H9 (cell line): ENCODE measurements at regions not wholly inside any gene's neighbourhood (a gene's known extent, or its start where the extent isn't known, plus 50 kb on each side); places are given as distances from the start of the nearest gene placed in this dataset.

Experiments
- DNase-seq: peaks from one replicate; pipeline ENCODE4 v3.0.0-alpha.2; 2017
- H2AFZ ChIP-seq: one replicate; pipeline ENCODE4 v1.6.1; 2013; ENCODE audit warnings: mild to moderate bottlenecking, low read length, control low read depth, moderate library complexity
- H2AK5ac ChIP-seq: 2 replicates; pipeline ENCODE4 v1.6.1; 2013; ENCODE audit warnings: low read length, control low read depth, mixed read lengths; ENCODE audit not compliant: insufficient read length
- H2BK120ac ChIP-seq: one replicate; pipeline ENCODE4 v1.6.1; 2013; ENCODE audit warnings: low read depth, mild to moderate bottlenecking, low read length, control low read depth, inconsistent platforms; ENCODE audit not compliant: poor library complexity, severe bottlenecking
- H2BK12ac ChIP-seq: 2 replicates; pipeline ENCODE4 v1.6.1; 2013; ENCODE audit warnings: low read length, control low read depth, mixed read lengths, low read depth; ENCODE audit not compliant: insufficient read length
- H2BK15ac ChIP-seq: 2 replicates; pipeline ENCODE4 v1.6.1; 2013; ENCODE audit warnings: low read depth, low read length, control low read depth
- H2BK20ac ChIP-seq: one replicate; pipeline ENCODE4 v1.6.1; 2013; ENCODE audit warnings: low read depth, mild to moderate bottlenecking, low read length, control low read depth, inconsistent platforms; ENCODE audit not compliant: poor library complexity, severe bottlenecking
- H2BK5ac ChIP-seq: 2 replicates; pipeline ENCODE4 v1.6.1; 2013; ENCODE audit warnings: low read length, control low read depth, mixed read lengths; ENCODE audit not compliant: insufficient read length
- H3K14ac ChIP-seq: 2 replicates; pipeline ENCODE4 v1.6.1; 2013; ENCODE audit warnings: low read length, control low read depth; ENCODE audit not compliant: insufficient read depth
- H3K18ac ChIP-seq: 2 replicates; pipeline ENCODE4 v1.6.1; 2013; ENCODE audit warnings: low read depth, mild to moderate bottlenecking, mixed read lengths, low read length, control low read depth; ENCODE audit not compliant: insufficient read length
- H3K23ac ChIP-seq: 2 replicates; pipeline ENCODE4 v1.6.1; 2013; ENCODE audit warnings: low read length, control low read depth, mixed read lengths, low read depth; ENCODE audit not compliant: insufficient read length
- H3K23me2 ChIP-seq: 2 replicates; pipeline ENCODE4 v1.6.1; 2013; ENCODE audit warnings: low read depth, mild to moderate bottlenecking, mixed read lengths, low read length, control low read depth; ENCODE audit not compliant: insufficient read length, poor library complexity, severe bottlenecking
- H3K27ac ChIP-seq: 2 replicates; pipeline ENCODE4 v1.5.1; 2013; ENCODE audit warnings: low read length, control low read depth, mixed read lengths, low read depth; ENCODE audit not compliant: insufficient read length
- H3K27me3 ChIP-seq: 2 replicates; pipeline ENCODE4 v1.6.1; 2013; ENCODE audit warnings: low read length, control low read depth, inconsistent platforms; ENCODE audit not compliant: insufficient read depth
- H3K4ac ChIP-seq: 2 replicates; pipeline ENCODE4 v1.6.1; 2013; ENCODE audit warnings: low read depth, mild to moderate bottlenecking, control low read depth, inconsistent platforms, low read length, moderate library complexity
- H3K4me1 ChIP-seq: 2 replicates; pipeline ENCODE4 v1.6.1; 2013; ENCODE audit warnings: low read length, control low read depth, inconsistent platforms; ENCODE audit not compliant: insufficient read depth
- H3K4me2 ChIP-seq: 2 replicates; pipeline ENCODE4 v1.6.1; 2013; ENCODE audit warnings: low read length, control low read depth, mixed read lengths; ENCODE audit not compliant: insufficient read length, insufficient read depth
- H3K56ac ChIP-seq: 2 replicates; pipeline ENCODE4 v1.6.1; 2013; ENCODE audit warnings: low read depth, mild to moderate bottlenecking, mixed read lengths, low read length, control low read depth; ENCODE audit not compliant: insufficient read length
- H3K79me1 ChIP-seq: 2 replicates; pipeline ENCODE4 v1.6.1; 2013; ENCODE audit warnings: low read depth, mild to moderate bottlenecking, moderate library complexity, low read length, control low read depth, inconsistent platforms; ENCODE audit not compliant: insufficient read depth, poor library complexity, severe bottlenecking
- H3K79me2 ChIP-seq: 2 replicates; pipeline ENCODE4 v1.6.1; 2013; ENCODE audit warnings: low read length, control low read depth, inconsistent platforms; ENCODE audit not compliant: insufficient read depth
- H3K9ac ChIP-seq: 2 replicates; pipeline ENCODE4 v1.6.1; 2013; ENCODE audit warnings: low read length, control low read depth, mixed read lengths; ENCODE audit not compliant: insufficient read length; ENCODE audit errors: extremely low read depth
- H3K9me3 ChIP-seq: one replicate; pipeline ENCODE4 v1.6.1; 2013; ENCODE audit warnings: low read depth, low read length, inconsistent platforms; ENCODE audit not compliant: control insufficient read depth
- H3T11ph ChIP-seq: one replicate; pipeline ENCODE4 v1.6.1; 2013; ENCODE audit warnings: mild to moderate bottlenecking, low read length, control low read depth, inconsistent platforms
- H4K20me1 ChIP-seq: one replicate; pipeline ENCODE4 v1.6.1; 2013; ENCODE audit not compliant: control insufficient read depth, insufficient read length, insufficient read depth
- H4K5ac ChIP-seq: 2 replicates; pipeline ENCODE4 v1.6.1; 2013; ENCODE audit warnings: low read depth, mild to moderate bottlenecking, mixed read lengths, low read length, control low read depth; ENCODE audit not compliant: insufficient read length
- H4K8ac ChIP-seq: replicated peaks from 2 replicates; pipeline ENCODE4 v1.6.1; 2013; ENCODE audit warnings: low read length, control low read depth, mixed read lengths, low read depth; ENCODE audit not compliant: insufficient read length
- H4K91ac ChIP-seq: 2 replicates; pipeline ENCODE4 v1.6.1; 2013; ENCODE audit warnings: low read depth, mild to moderate bottlenecking, moderate library complexity, mixed read lengths, low read length, control low read depth; ENCODE audit not compliant: insufficient read length
- H3K27ac Mint-ChIP-seq, 3 experiments: 2 replicates in 2 of 3; 3 replicates in 1 of 3; pipeline ENCODE4 v1.8.0; 2020 to 2021; ENCODE audit warnings: mixed read lengths in 3 of 3, mild to moderate bottlenecking in 1 of 3, moderate library complexity in 1 of 3
- H3K27me3 Mint-ChIP-seq: 2 replicates; pipeline ENCODE4 v1.8.0; 2021; ENCODE audit warnings: low read depth, mild to moderate bottlenecking, moderate library complexity, mixed read lengths
- H3K36me3 Mint-ChIP-seq, 3 experiments: 2 replicates in 2 of 3; 3 replicates in 1 of 3; pipeline ENCODE4 v1.8.0; 2020 to 2021; ENCODE audit warnings: low read depth in 3 of 3, mixed read lengths in 3 of 3; ENCODE audit not compliant: insufficient read depth in 1 of 3
- H3K4me1 Mint-ChIP-seq, 2 experiments: 2 replicates each; pipeline ENCODE4 v1.8.0; 2020; ENCODE audit warnings: mixed read lengths in 2 of 2
- H3K4me3 Mint-ChIP-seq, 2 experiments: 2 replicates in 1 of 2; 3 replicates in 1 of 2; pipeline ENCODE4 v1.8.0; 2020 to 2021; ENCODE audit warnings: mild to moderate bottlenecking in 2 of 2, mixed read lengths in 2 of 2, moderate library complexity in 1 of 2
- H3K9me3 Mint-ChIP-seq, 2 experiments: 2 replicates in 1 of 2; 3 replicates in 1 of 2; pipeline ENCODE4 v1.8.0; 2020; ENCODE audit warnings: mild to moderate bottlenecking in 2 of 2, mixed read lengths in 2 of 2, moderate library complexity in 1 of 2
- WGBS: extraction: QIAGEN DNeasy Blood & Tissue Kit; methylation state at CpG from one replicate; pipeline ENCODE4 v1.1.7; 2013; ENCODE audit warnings: missing lambda C conversion rate, low lambda C conversion rate, mixed read lengths; ENCODE audit not compliant: insufficient read length; ENCODE audit errors: extremely low coverage; 5-methylcytosine and 5-hydroxymethylcytosine counted together
- TF ChIP-seq, protein P1 (sequence below): fragments of 200-600 bp; sonication (generic); conservative IDR thresholded peaks from 3 replicates; pipeline ENCODE4 v1.8.0; 2021; ENCODE audit warnings: antibody characterized with exemption, mild to moderate bottlenecking

DNA sequence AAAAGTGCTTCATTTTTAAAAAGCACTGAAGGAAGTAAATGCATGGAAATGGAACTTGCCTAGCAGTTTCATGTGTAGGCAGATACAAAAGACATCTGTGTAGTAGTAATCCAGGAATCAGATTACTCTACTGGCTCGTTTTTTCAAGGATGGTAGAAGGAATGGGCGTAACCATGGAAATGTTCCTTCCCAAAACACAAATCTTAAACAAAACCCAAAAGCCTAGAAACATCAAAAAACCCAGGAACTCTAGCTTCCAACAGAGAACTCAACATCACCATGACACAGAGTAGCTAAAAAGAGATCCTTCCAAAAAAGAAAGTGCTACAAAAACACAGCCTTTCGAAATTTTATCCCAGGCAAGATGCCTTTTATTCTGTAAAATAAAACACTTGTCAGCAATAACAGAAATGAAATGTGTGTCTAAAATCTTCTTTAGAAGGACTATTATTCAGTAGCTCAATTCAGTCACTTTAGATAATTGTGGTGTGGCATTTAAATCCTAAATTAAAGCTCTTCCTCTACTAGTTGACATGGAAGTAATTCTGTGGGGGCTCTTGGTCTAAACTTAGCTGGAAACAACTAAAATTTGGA lies 81.7 kb downstream of the FAM217A start:
- Histone ChIP-seq H2BK20ac (no peak overlapping the region), H4K8ac (no peak overlapping the region), H4K5ac (no peak overlapping the region), H3K56ac (no peak overlapping the region), H3K79me1 (peaks cover 3% of the 10 kb centered on the region), H3K27me3 (no peaks in the 10 kb centered on the region), H4K91ac (no peak overlapping the region), H2BK5ac (no peak overlapping the region), H3T11ph (no peak overlapping the region), H3K9ac (no peak overlapping the region), H2AFZ (no peak overlapping the region), H4K20me1 (no peaks in the 10 kb centered on the region), H3K4me2 (no peak overlapping the region), H3K4ac (no peak overlapping the region), H2BK12ac (no peak overlapping the region), H3K27ac (no peak overlapping the region), H3K14ac (no peak overlapping the region), H2BK15ac (no peak overlapping the region), H3K18ac (no peak overlapping the region), H2AK5ac (no peak overlapping the region), H3K4me1 (no peaks in the 10 kb centered on the region), H2BK120ac (no peak overlapping the region), H3K9me3 (no peaks in the 10 kb centered on the region), H3K23me2 (no peaks in the 10 kb centered on the region), H3K23ac (no peak overlapping the region), H3K79me2 (no peaks in the 10 kb centered on the region)
- no peaks in the 10 kb centered on the region for H3K9me3 Mint-ChIP-seq
- WGBS: no CpG with 5 or more reads among the region's 3 CpGs
- TF ChIP-seq, protein P1, sequence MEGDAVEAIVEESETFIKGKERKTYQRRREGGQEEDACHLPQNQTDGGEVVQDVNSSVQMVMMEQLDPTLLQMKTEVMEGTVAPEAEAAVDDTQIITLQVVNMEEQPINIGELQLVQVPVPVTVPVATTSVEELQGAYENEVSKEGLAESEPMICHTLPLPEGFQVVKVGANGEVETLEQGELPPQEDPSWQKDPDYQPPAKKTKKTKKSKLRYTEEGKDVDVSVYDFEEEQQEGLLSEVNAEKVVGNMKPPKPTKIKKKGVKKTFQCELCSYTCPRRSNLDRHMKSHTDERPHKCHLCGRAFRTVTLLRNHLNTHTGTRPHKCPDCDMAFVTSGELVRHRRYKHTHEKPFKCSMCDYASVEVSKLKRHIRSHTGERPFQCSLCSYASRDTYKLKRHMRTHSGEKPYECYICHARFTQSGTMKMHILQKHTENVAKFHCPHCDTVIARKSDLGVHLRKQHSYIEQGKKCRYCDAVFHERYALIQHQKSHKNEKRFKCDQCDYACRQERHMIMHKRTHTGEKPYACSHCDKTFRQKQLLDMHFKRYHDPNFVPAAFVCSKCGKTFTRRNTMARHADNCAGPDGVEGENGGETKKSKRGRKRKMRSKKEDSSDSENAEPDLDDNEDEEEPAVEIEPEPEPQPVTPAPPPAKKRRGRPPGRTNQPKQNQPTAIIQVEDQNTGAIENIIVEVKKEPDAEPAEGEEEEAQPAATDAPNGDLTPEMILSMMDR: no peak
- no peaks in the 10 kb centered on the region for H3K36me3 Mint-ChIP-seq
- H3K27me3 Mint-ChIP-seq: no peaks in the 10 kb centered on the region
- peaks cover 25 to 31% of the 10 kb centered on the region in 2 experiments for H3K4me1 Mint-ChIP-seq
- peak overlapping the region in 2 of 3 experiments; percentile 59 to 95; a peak in 4 of 7 replicates for H3K27ac Mint-ChIP-seq
- H3K4me3 Mint-ChIP-seq: no peak overlapping the region; a peak in 2 of 5 replicates
- DNase-seq: no peak
